ENCODE measurements at regions not wholly inside any gene's neighbourhood (a gene's known extent, or its start where the extent isn't known, plus 50 kb on each side); places are given as distances from the start of the nearest gene placed in this dataset.

DNA sequence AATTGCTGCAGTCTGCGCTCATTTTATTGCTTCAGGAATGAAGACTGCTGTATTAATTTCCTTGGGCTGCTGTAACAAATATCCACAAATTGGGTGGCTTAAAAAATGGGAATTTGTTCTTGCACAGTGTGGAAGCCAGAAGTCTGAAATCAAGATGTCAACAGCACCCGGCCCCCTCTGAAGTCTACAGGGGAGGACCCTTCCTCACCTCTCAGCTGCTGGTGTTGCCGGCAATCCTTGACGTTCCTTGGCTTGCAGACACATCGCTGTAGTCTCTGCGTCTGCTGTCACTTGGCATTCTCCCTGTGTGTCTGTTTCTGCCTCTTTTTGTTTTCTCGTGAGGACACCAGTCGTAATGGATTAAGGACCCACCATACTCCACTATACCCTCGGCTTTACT, 166.2 kb downstream of the PTPN20 start:
- H3K27me3 ChIP-seq (replicated peaks; ENCODE audit: insufficient read depth), result no peaks in the 10 kb centered on the region
- no peaks in the 10 kb centered on the region for H3K4me1 ChIP-seq (replicated peaks)
- intact Hi-C loops (cut with DNase I), result no loop called here
- H3K36me3 ChIP-seq, result no peaks in the 10 kb centered on the region
- no peak overlapping the region for H3K4me3 ChIP-seq
- H3K27ac ChIP-seq, result no peak overlapping the region
- TF ChIP-seq, protein P1, sequence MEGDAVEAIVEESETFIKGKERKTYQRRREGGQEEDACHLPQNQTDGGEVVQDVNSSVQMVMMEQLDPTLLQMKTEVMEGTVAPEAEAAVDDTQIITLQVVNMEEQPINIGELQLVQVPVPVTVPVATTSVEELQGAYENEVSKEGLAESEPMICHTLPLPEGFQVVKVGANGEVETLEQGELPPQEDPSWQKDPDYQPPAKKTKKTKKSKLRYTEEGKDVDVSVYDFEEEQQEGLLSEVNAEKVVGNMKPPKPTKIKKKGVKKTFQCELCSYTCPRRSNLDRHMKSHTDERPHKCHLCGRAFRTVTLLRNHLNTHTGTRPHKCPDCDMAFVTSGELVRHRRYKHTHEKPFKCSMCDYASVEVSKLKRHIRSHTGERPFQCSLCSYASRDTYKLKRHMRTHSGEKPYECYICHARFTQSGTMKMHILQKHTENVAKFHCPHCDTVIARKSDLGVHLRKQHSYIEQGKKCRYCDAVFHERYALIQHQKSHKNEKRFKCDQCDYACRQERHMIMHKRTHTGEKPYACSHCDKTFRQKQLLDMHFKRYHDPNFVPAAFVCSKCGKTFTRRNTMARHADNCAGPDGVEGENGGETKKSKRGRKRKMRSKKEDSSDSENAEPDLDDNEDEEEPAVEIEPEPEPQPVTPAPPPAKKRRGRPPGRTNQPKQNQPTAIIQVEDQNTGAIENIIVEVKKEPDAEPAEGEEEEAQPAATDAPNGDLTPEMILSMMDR (IDR thresholded peaks at IDR 0.05), result no peak
- TF ChIP-seq POLR2A (IDR thresholded peaks at IDR 0.05), result no peak
- TF ChIP-seq POLR2AphosphoS5 (IDR thresholded peaks at IDR 0.05), result no peak
- DNase-seq (ENCODE audit: low spot score), result no peak
- 83% methylated on average over 9 of the region's 9 CpGs for WGBS
- no peaks in the 10 kb centered on the region for H3K9me3 ChIP-seq

DNA sequence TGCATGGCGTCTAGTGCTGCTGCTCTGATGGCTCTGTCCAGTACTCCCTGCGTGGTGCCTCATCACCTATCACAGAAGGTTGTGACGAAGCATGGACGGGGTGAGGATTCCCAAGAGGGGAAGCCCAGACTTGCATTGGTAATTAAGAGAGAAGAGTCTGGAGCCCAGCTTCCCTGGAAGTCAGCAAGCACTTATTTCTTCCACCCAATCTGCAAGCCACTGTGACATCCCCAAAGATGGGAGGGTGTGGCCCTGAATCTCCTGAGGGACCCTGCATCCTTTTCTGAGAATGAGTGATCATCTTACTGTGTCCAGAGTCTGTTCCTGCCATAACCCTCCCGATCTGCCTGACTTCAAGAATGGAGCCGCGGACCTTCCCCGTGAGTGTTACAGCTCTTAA, 166.7 kb downstream of the PTPN20 start:
- Histone ChIP-seq H3K27ac (no peak overlapping the region), H3K27me3 (replicated peaks; ENCODE audit: insufficient read depth) (no peaks in the 10 kb centered on the region), H3K4me1 (replicated peaks) (no peaks in the 10 kb centered on the region), H3K4me3 (no peak overlapping the region), H3K9me3 (no peaks in the 10 kb centered on the region), H3K36me3 (no peaks in the 10 kb centered on the region)
- intact Hi-C loops (cut with DNase I), result no loop called here
- 93% methylated on average over 8 of the region's 8 CpGs for WGBS
- TF ChIP-seq POLR2A (IDR thresholded peaks at IDR 0.05), result no peak
- TF ChIP-seq POLR2AphosphoS5 (IDR thresholded peaks at IDR 0.05), result no peak
- TF ChIP-seq, protein P1 (IDR thresholded peaks at IDR 0.05), result no peak
- DNase-seq (ENCODE audit: low spot score), result no peak

DNA sequence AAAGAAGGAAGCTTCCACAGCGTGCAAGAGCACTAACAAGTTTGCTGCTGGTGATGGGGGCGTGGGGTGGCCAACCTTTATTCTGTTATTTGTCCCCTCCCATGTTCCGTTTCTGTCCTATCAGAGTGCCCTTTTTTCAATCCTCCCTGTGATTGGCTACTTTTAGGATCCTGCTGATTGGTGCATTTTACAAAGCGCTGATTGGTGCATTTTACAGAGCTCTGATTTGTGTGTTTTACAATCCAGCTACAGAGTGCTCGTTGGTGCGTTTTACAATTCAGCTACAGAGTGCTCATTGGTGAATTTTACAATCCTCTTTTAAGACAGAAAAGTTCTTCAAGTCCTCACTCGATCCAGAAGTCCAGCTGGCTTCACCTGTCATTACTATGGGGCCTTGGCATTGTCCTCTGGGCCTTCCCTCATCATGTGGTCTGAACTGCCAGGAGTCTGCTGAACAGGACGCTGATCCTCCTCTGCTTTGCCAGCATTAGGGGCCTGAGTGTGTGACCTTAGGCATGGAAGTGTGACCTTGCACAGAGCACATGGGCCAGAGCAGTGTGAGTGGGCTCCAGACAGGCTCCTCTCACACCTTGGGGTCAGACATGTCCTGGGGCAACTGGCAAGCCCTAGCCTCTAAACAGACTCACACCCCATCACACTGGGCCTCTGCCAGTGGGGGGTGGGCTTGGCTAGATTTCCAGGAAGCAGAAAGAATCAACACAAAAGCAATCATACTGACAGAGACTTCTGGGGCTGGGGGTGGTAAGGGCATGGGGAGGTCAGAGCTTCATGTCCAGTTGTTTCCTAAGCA, 167.4 kb downstream of the PTPN20 start:
- Histone ChIP-seq H3K4me1 (replicated peaks) (no peaks in the 10 kb centered on the region), H3K36me3 (no peaks in the 10 kb centered on the region), H3K27me3 (replicated peaks; ENCODE audit: insufficient read depth) (no peaks in the 10 kb centered on the region), H3K27ac (no peak overlapping the region), H3K4me3 (no peak overlapping the region), H3K9me3 (no peaks in the 10 kb centered on the region)
- 73% methylated on average over 8 of the region's 8 CpGs for WGBS
- intact Hi-C loops (cut with DNase I), result no loop called here
- TF ChIP-seq, protein P1 (IDR thresholded peaks at IDR 0.05), result no peak
- TF ChIP-seq POLR2AphosphoS5 (IDR thresholded peaks at IDR 0.05), result no peak
- no peak for TF ChIP-seq POLR2A (IDR thresholded peaks at IDR 0.05)
- no peak for DNase-seq (ENCODE audit: low spot score)

DNA sequence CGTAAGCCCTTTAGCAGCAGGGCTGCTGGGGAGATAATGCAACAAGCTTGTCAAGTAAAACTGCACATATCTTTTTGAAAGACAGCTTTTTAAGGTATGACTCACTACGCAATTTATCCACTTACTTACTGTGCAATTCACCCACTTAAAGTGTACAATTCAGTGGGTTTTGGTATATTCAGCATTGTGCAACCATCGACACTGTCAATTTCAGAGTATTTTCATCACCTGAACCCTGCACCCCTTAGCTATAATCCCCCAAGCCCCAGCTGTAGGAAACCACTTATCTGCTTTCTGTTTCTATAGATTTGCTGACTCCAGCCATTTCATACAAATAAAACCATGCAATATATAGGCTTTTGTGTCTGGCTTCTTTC, 168.0 kb downstream of the PTPN20 start:
- intact Hi-C loops (cut with DNase I), result no loop called here
- H3K27ac ChIP-seq, result no peak overlapping the region
- H3K36me3 ChIP-seq, result no peaks in the 10 kb centered on the region
- H3K9me3 ChIP-seq, result no peaks in the 10 kb centered on the region
- no peak for TF ChIP-seq POLR2AphosphoS5 (IDR thresholded peaks at IDR 0.05)
- no peak for TF ChIP-seq POLR2A (IDR thresholded peaks at IDR 0.05)
- TF ChIP-seq, protein P1 (IDR thresholded peaks at IDR 0.05), result no peak
- H3K4me3 ChIP-seq, result no peak overlapping the region
- DNase-seq (ENCODE audit: low spot score), result no peak
- H3K27me3 ChIP-seq (replicated peaks; ENCODE audit: insufficient read depth), result no peaks in the 10 kb centered on the region
- H3K4me1 ChIP-seq (replicated peaks), result no peaks in the 10 kb centered on the region
- WGBS, result 75% methylated on average over 3 of the region's 3 CpGs

DNA sequence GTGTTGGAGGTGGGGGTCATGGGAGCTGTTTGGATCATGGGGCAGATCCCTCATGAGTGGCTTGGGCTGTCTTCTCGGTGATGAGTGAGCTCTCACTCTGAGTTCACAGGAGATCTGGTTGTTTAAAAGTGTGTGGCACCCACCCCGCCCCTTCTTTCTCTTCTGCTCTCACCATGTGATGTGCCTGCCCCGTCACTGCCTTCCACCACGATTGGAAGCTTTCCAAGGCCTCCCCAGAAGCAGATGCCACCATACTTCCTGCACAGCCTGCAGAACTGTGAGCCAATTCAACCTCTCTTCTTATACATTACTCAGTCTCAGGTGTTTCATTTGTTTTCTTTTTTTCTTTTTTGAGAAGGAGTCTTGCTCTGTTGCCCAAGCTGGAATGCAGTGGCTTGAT, 170.0 kb downstream of the PTPN20 start:
- no peak overlapping the region for H3K27ac ChIP-seq
- H3K9me3 ChIP-seq, result no peaks in the 10 kb centered on the region
- 66% methylated on average over 4 of the region's 4 CpGs for WGBS
- no peak for DNase-seq (ENCODE audit: low spot score)
- no peaks in the 10 kb centered on the region for H3K27me3 ChIP-seq (replicated peaks; ENCODE audit: insufficient read depth)
- H3K4me3 ChIP-seq, result no peak overlapping the region
- TF ChIP-seq, protein P1 (IDR thresholded peaks at IDR 0.05), result no peak
- TF ChIP-seq POLR2AphosphoS5 (IDR thresholded peaks at IDR 0.05) (no peak), POLR2A (IDR thresholded peaks at IDR 0.05) (no peak)
- H3K4me1 ChIP-seq (replicated peaks), result no peaks in the 10 kb centered on the region
- no peaks in the 10 kb centered on the region for H3K36me3 ChIP-seq
- intact Hi-C loops (cut with DNase I), result no loop called here

Measured in prostate gland (tissue), 2 donors.